Pancreas (tissue), 10 donors: ENCODE measurements at regions not wholly inside any gene's neighbourhood (a gene's known extent, or its start where the extent isn't known, plus 50 kb on each side); places are given as distances from the start of the nearest gene placed in this dataset.
A peak's percentile ranks its signal among the peaks of the same experiment; 100 is the strongest.

Experiments
- ATAC-seq, 4 donors: fragments of 200-7000 bp; cut with Tn5 transposase; one replicate each; pipeline versions ENCODE4 v1.8.0 to v1.9.1; 2020; ENCODE audit warnings: mild to moderate bottlenecking in 4 of 4, moderate library complexity in 4 of 4
- DNase-seq, 6 donors: peaks; one replicate each; pipeline ENCODE4 v3.0.0-alpha.2; 2020
- FAIRE-seq: peaks from 2 replicates; lab custom pipeline; 2012; peaks lifted over from hg19 to GRCh38; lab: Jason Lieb, UNC
- H3K27ac ChIP-seq, 4 donors: fragments of 200-600 bp; sonication (generic); 1 replicate in 3 of 4; 2 replicates in 1 of 4; pipeline versions ENCODE4 v1.5.0 to v1.8.0; 2020
- H3K27me3 ChIP-seq, 4 donors: fragments of 200-600 bp; one replicate each; pipeline ENCODE4 v1.8.0; 2021
- H3K36me3 ChIP-seq, 3 donors: fragments of 200-600 bp; sonication (generic) in 1 of 3; one replicate each; pipeline versions ENCODE4 v1.5.0 to v1.8.0; 2020 to 2021
- H3K4me1 ChIP-seq, 3 donors: fragments of 200-600 bp; one replicate each; pipeline ENCODE4 v1.8.0; 2021
- H3K4me3 ChIP-seq, 4 donors: fragments of 200-600 bp; sonication (generic) in 2 of 4; one replicate each; pipeline versions ENCODE4 v1.5.0 to v1.8.0; 2020 to 2021
- H3K9me3 ChIP-seq, 4 donors: fragments of 200-600 bp; one replicate each; pipeline ENCODE4 v1.8.0; 2021
- WGBS, 2 donors: extraction: QIAGEN DNeasy Blood & Tissue Kit; methylation state at CpG; one replicate each; pipeline ENCODE4 v1.1.7; 2013; 5-methylcytosine and 5-hydroxymethylcytosine counted together
- intact Hi-C, 3 donors: fragments of 100-400 bp; cut with DNase I; formaldehyde crosslinking; loops; one replicate each; pipeline versions ENCODE4 v1.11.1 to v1.14.2; 2022
- TF ChIP-seq, protein P1 (sequence below), 4 donors: fragments of 200-600 bp; sonication (generic) in 3 of 4; IDR thresholded peaks; one replicate each; pipeline versions ENCODE4 v1.5.0 to v1.8.0; 2021; ENCODE audit warnings: antibody characterized with exemption in 4 of 4
- donor health status: healthy with polysubstance abuse.
- donor health status: DM: no; HTN: no; CAD: no; lungs with moderate emphysema.
- donor health status: DM: no; HTN: no; CAD: no.
- donor health status: control.
- donor health status: control.
- donor health status: Bipolar disorder and iron deficiency.
- donor health status: DM: yes; HTN: yes; CAD: no.
- donor health status: DM: no; HTN: no; CAD: no.
- donor health status: DM: no; HTN: no; CAD: no.
- donor health status: DM: yes; HTN: yes; CAD: no.

DNA sequence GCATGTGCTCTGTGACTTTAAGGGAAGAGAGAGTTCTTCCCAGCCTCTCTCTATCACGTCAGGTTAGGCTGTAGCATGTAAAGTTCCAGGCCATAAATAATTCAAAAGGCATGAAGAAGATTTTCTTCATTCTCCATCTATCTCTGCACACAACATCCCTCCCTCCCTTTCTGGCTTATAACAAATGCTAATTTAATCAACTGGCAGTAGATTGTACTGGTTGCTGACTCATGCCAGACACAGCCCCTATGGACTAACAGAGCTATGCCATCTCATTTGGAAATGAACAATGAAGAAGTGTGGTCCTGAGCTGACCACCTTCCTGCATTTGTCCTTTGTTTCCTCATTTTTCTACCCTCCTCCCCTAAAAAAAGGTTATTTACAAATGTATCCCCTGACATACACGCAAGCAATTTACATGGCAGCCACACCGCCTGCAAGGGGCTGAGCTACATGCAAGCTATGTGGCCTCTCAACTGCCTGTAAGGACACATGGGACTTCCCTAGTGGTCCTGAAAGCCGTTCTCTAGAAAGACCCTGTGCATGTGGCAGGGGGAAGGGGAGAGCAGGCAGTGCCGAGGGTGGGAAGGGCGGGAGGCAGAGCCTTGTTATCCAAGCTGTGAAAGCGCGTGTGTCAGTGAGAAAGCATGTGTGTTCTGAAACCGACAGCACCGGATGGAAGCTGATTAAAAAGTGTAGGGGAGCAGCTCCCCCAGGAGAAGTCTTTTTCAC lies 90.9 kb upstream of the KLF7 start:
- Histone ChIP-seq H3K4me1 (no peaks in the 10 kb centered on the region), H3K27ac (no peak overlapping the region), H3K27me3 (no peaks in the 10 kb centered on the region), H3K36me3 (no peaks in the 10 kb centered on the region), H3K9me3 (no peaks in the 10 kb centered on the region), H3K4me3 (no peak overlapping the region)
- TF ChIP-seq, protein P1, sequence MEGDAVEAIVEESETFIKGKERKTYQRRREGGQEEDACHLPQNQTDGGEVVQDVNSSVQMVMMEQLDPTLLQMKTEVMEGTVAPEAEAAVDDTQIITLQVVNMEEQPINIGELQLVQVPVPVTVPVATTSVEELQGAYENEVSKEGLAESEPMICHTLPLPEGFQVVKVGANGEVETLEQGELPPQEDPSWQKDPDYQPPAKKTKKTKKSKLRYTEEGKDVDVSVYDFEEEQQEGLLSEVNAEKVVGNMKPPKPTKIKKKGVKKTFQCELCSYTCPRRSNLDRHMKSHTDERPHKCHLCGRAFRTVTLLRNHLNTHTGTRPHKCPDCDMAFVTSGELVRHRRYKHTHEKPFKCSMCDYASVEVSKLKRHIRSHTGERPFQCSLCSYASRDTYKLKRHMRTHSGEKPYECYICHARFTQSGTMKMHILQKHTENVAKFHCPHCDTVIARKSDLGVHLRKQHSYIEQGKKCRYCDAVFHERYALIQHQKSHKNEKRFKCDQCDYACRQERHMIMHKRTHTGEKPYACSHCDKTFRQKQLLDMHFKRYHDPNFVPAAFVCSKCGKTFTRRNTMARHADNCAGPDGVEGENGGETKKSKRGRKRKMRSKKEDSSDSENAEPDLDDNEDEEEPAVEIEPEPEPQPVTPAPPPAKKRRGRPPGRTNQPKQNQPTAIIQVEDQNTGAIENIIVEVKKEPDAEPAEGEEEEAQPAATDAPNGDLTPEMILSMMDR (IDR thresholded peaks at IDR 0.05): no peak
- FAIRE-seq (no peak), ATAC-seq (no peak), DNase-seq (no peak)
- intact Hi-C loops: no loop called here
- 40 to 41% methylated on average over 10 of the region's 10 CpGs for WGBS, 2 donors

DNA sequence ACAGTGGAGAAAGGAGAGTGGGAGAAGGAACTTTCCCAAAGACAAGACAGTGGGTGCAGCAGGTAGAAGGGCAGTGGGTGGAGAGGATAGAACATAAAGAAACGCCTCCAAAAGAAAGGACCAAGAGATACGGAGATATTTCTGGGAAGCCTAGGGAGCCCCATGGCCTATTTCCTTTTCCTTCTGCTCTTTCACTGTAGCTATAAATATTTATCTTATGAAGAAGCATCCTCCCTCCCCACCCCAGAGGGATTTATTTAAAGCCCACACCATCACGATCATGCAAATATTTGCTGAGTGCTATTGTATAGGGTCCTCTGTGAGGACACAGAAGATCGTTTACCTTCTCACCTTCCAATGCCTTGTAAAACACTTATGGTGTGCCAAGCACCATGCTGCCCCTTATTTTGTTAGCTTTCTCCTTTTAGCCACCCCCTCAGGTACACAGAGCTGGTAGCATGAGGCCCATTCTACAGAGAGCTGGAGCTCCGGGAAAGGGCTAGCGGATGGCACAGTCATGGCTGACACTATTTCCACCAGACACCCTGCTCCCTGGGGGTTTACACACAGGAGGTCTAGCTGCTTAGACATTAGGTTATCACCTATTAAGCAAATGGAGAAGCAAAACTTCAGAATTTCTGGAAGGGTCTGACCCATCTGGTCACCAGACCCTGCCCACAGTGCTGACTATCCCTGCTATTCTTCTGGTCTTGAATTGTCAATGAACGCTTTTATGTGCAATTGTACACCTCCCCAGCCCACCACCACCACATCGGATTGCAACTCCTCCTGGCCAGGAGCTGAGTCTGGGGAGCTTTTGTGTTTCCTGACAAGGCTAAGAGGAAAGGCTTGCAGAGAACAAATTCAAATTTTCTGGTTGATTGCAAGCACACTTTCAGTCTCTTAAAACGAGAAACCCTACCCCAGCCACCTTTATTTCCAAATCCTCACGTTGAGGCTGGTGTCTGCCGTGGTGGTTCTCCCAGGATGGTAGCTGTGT lies 91.8 kb upstream of the KLF7 start:
- H3K4me3 ChIP-seq: no peak overlapping the region
- H3K27me3 ChIP-seq: no peaks in the 10 kb centered on the region
- no peak for DNase-seq
- no peaks in the 10 kb centered on the region for H3K4me1 ChIP-seq
- ATAC-seq: no peak
- WGBS, 2 donors: 46 to 48% methylated on average over 11 of the region's 11 CpGs
- no peaks in the 10 kb centered on the region for H3K36me3 ChIP-seq
- intact Hi-C loops: no loop called here
- no peaks in the 10 kb centered on the region for H3K9me3 ChIP-seq
- FAIRE-seq: no peak
- TF ChIP-seq, protein P1 (IDR thresholded peaks at IDR 0.05): no peak
- no peak overlapping the region for H3K27ac ChIP-seq

DNA sequence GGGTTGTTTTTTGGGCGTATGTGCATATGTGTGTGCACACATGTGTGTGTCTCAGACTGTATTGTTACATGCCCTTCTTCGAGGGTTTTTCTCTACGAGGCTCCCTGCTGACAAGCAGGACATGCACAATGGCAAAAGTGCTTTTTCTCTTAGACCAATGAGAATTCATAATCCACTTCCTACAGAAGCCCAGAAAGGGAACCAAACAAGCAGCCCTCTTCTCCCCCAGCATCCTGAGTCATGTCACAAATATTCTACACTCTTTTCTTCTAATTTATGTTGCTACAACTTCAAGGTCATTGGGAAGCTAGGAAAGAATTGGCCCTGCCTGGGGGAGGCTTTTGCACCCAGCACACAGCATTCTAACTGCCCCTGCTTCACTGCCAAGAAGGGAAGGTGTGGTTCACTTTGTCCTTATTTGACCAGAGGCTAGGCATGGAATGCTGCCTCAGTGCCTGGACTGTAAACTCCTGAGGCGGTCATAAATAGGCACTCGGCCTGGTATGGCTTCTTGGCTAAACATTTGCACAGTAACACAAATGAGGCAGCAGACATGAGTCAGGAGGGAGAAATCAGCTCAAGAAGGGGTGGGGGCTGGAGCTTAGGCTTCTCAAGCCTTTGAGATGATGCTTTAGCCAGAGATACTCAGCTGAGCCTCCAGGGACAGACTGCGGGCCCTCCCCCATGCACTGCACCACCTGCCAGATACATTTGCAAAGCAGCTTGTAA lies 92.7 kb upstream of the KLF7 start:
- peak; percentile 89 for FAIRE-seq
- intact Hi-C loops: no loop called here
- H3K4me3 ChIP-seq: no peak overlapping the region

DNA sequence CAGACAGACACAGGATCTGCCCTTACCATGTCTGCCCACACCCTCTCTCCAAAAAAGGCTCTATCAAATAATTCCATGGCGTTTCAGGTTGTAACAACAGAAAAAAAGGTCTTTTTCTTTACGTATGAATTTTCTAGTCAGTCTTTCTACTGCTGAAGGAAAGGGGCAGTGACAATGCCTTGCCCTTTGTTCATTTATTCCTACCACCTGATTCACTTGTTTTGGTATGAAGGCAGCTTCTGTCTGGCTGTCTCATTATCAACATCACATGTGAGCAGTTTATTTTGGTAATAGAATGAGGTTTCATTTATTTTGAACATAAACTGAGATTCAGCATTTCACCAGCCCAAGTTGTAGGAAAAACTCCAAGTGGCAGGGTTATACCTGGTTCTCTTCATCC lies 94.3 kb upstream of the KLF7 start:
- no peak overlapping the region for H3K4me3 ChIP-seq
- no peak overlapping the region for H3K27ac ChIP-seq
- 50 to 59% methylated on average over 2 of the region's 2 CpGs for WGBS, 2 donors
- no peak for DNase-seq
- H3K36me3 ChIP-seq: no peaks in the 10 kb centered on the region
- no peaks in the 10 kb centered on the region for H3K9me3 ChIP-seq
- H3K4me1 ChIP-seq: no peaks in the 10 kb centered on the region
- intact Hi-C loops: no loop called here
- no peaks in the 10 kb centered on the region for H3K27me3 ChIP-seq
- TF ChIP-seq, protein P1 (IDR thresholded peaks at IDR 0.05): no peak
- ATAC-seq: no peak
- no peak for FAIRE-seq

More for the DNA sequence above, 92.7 kb upstream of the KLF7 start:
- Histone ChIP-seq H3K27ac (no peak overlapping the region), H3K36me3 (no peaks in the 10 kb centered on the region), H3K4me1 (no peaks in the 10 kb centered on the region), H3K9me3 (no peaks in the 10 kb centered on the region), H3K27me3 (no peaks in the 10 kb centered on the region)
- TF ChIP-seq, protein P1 (IDR thresholded peaks at IDR 0.05): no peak
- ATAC-seq (peak; percentile 48 to 64 (median 54)), DNase-seq (peak in 1 of 6 donors; percentile 13)
- WGBS, 2 donors: 48 to 55% methylated on average over 6 of the region's 6 CpGs
